ENCODE measurements at regions not wholly inside any gene's neighbourhood (a gene's known extent, or its start where the extent isn't known, plus 50 kb on each side); places are given as distances from the start of the nearest gene placed in this dataset.
"Not testable (repeated sequence)": the region's sequence is repeated elsewhere in the genome, so short reads cannot be mapped to it uniquely, and the experiment has no call there.

DNA sequence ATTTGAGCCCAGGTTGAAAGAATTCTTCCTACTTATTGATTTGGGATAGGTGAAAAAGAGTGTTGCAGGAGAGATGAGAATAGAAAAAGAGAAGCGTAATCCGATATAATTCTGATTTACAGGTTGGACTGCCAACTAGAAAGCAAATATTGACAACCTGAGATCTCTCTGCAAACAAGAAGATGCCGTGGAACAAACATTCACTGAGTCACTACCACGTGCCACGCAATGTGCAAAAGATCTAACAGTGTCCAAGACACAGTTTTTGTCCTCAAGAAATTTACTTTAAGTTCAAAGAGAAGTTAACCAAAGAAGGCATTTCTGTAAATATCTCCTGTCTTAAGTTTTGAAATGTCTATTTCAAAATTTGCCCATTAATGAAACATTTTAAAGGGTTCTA, 578.0 kb upstream of the ARID1B start:
- WGBS, 2 experiments (ENCODE audit: low coverage in 1 of 2, low lambda C conversion rate in 2 of 2, missing lambda C conversion rate in 2 of 2), result 49 to 50% methylated on average over 5 of the region's 5 CpGs
- no peak overlapping the region for H3K4me2 ChIP-seq (ENCODE audit: unreplicated experiment)
- TF ChIP-seq EZH2 (IDR thresholded peaks at IDR 0.05; ENCODE audit: insufficient read depth, poor library complexity, severe bottlenecking) (no peak), EZH2phosphoT487 (IDR thresholded peaks at IDR 0.05; ENCODE audit: insufficient read depth, low read depth) (no peak)
- no peak overlapping the region for H2AFZ ChIP-seq
- H3K9ac ChIP-seq, result no peak overlapping the region
- DNase-seq, result no peak
- no peak overlapping the region for H3K27ac ChIP-seq
- no peaks in the 10 kb centered on the region for H4K20me1 ChIP-seq (ENCODE audit: insufficient read depth)
- H3K27me3 ChIP-seq (replicated peaks; ENCODE audit: insufficient read depth), result no peaks in the 10 kb centered on the region
- no peaks in the 10 kb centered on the region for H3K79me2 ChIP-seq (ENCODE audit: insufficient read depth)
- H3K9me3 ChIP-seq (ENCODE audit: low read depth), result no peaks in the 10 kb centered on the region
- H3K4me3 ChIP-seq, result no peak overlapping the region
- no peaks in the 10 kb centered on the region for H3K36me3 ChIP-seq (ENCODE audit: low read depth)
- H3K4me1 ChIP-seq (ENCODE audit: insufficient read depth), result no peaks in the 10 kb centered on the region
- in situ Hi-C loops (cut with MboI), result no loop called here
- H3F3A ChIP-seq (ENCODE audit: insufficient read depth), result no peaks in the 10 kb centered on the region
- H3K9me2 ChIP-seq (ENCODE audit: insufficient read depth), result no peaks in the 10 kb centered on the region

GRCh38 chr6:156197513-156197912, 579.7 kb upstream of the ARID1B start:
- Histone ChIP-seq H3K9ac (no peak overlapping the region), H2AFZ (no peak overlapping the region), H4K20me1 (ENCODE audit: insufficient read depth) (no peaks in the 10 kb centered on the region), H3K4me1 (ENCODE audit: insufficient read depth) (no peaks in the 10 kb centered on the region), H3K4me3 (no peak overlapping the region), H3K79me2 (ENCODE audit: insufficient read depth) (no peaks in the 10 kb centered on the region), H3F3A (ENCODE audit: insufficient read depth) (no peaks in the 10 kb centered on the region), H3K4me2 (ENCODE audit: unreplicated experiment) (no peak overlapping the region), H3K27ac (no peak overlapping the region), H3K36me3 (ENCODE audit: low read depth) (no peaks in the 10 kb centered on the region), H3K9me2 (ENCODE audit: insufficient read depth) (no peaks in the 10 kb centered on the region), H3K9me3 (ENCODE audit: low read depth) (no peaks in the 10 kb centered on the region), H3K27me3 (replicated peaks; ENCODE audit: insufficient read depth) (no peaks in the 10 kb centered on the region)
- no peak for TF ChIP-seq EZH2phosphoT487 (IDR thresholded peaks at IDR 0.05; ENCODE audit: insufficient read depth, low read depth)
- no peak for TF ChIP-seq EZH2 (IDR thresholded peaks at IDR 0.05; ENCODE audit: insufficient read depth, poor library complexity, severe bottlenecking)
- 40 to 47% methylated on average over 2 of the region's 2 CpGs for WGBS, 2 experiments (ENCODE audit: low coverage in 1 of 2, low lambda C conversion rate in 2 of 2, missing lambda C conversion rate in 2 of 2)
- in situ Hi-C loops (cut with MboI), result no loop called here
- DNase-seq, result no peak

GRCh38 chr6:156194981-156195380, 582.2 kb upstream of the ARID1B start:
- in situ Hi-C loops (cut with MboI), result no loop called here

DNA sequence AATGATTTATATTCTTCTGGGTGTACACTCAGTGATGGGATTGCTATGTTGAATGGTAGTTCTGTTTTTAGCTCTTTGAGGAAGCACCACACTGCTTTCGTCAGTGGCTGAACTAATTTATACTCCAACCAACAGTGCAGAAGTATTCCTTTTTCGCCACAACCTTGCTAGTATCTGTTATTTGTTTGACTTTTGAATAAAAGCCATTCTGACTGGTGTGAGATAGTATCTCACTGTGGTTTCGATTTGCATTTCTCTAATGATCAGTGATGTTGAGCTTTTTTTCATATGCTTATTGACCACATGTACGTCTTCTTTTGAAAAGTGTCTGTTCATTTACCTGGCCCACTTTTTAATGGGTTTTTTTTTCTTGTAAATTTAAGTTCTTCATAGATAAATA, 583.8 kb upstream of the ARID1B start:
- H3K79me2 ChIP-seq (ENCODE audit: insufficient read depth), result no peaks in the 10 kb centered on the region
- no peak overlapping the region for H3K27ac ChIP-seq
- DNase-seq, result no peak
- no peak overlapping the region for H3K9ac ChIP-seq
- TF ChIP-seq EZH2 (IDR thresholded peaks at IDR 0.05; ENCODE audit: insufficient read depth, poor library complexity, severe bottlenecking) (no peak), EZH2phosphoT487 (IDR thresholded peaks at IDR 0.05; ENCODE audit: insufficient read depth, low read depth) (no peak)
- H3K4me2 ChIP-seq (ENCODE audit: unreplicated experiment), result no peak overlapping the region
- H3K36me3 ChIP-seq (ENCODE audit: low read depth), result no peaks in the 10 kb centered on the region
- no peaks in the 10 kb centered on the region for H3K9me3 ChIP-seq (ENCODE audit: low read depth)
- no peaks in the 10 kb centered on the region for H3F3A ChIP-seq (ENCODE audit: insufficient read depth)
- H3K4me3 ChIP-seq, result no peak overlapping the region
- no peak overlapping the region for H2AFZ ChIP-seq
- WGBS, 2 experiments (ENCODE audit: low coverage in 1 of 2, low lambda C conversion rate in 2 of 2, missing lambda C conversion rate in 2 of 2), result 30 to 35% methylated on average over 4 of the region's 4 CpGs
- no peaks in the 10 kb centered on the region for H4K20me1 ChIP-seq (ENCODE audit: insufficient read depth)
- no peaks in the 10 kb centered on the region for H3K4me1 ChIP-seq (ENCODE audit: insufficient read depth)
- in situ Hi-C loops (cut with MboI), result no loop called here
- no peaks in the 10 kb centered on the region for H3K9me2 ChIP-seq (ENCODE audit: insufficient read depth)
- H3K27me3 ChIP-seq (replicated peaks; ENCODE audit: insufficient read depth), result no peaks in the 10 kb centered on the region

More at GRCh38 chr6:156194981-156195380, 582.2 kb upstream of the ARID1B start:
- no peaks in the 10 kb centered on the region for H3K79me2 ChIP-seq (ENCODE audit: insufficient read depth)
- H3K36me3 ChIP-seq (ENCODE audit: low read depth), result no peaks in the 10 kb centered on the region
- no peaks in the 10 kb centered on the region for H4K20me1 ChIP-seq (ENCODE audit: insufficient read depth)
- no peaks in the 10 kb centered on the region for H3K9me2 ChIP-seq (ENCODE audit: insufficient read depth)
- H3K4me2 ChIP-seq (ENCODE audit: unreplicated experiment), result no peak overlapping the region
- no peak overlapping the region for H3K27ac ChIP-seq
- H3K4me3 ChIP-seq, result no peak overlapping the region
- H2AFZ ChIP-seq, result no peak overlapping the region
- no peak for DNase-seq
- no peak overlapping the region for H3K9ac ChIP-seq
- H3K9me3 ChIP-seq (ENCODE audit: low read depth), result no peaks in the 10 kb centered on the region
- TF ChIP-seq EZH2 (IDR thresholded peaks at IDR 0.05; ENCODE audit: insufficient read depth, poor library complexity, severe bottlenecking), result no peak
- 39 to 47% methylated on average over 2 of the region's 2 CpGs for WGBS, 2 experiments (ENCODE audit: low coverage in 1 of 2, low lambda C conversion rate in 2 of 2, missing lambda C conversion rate in 2 of 2)
- no peaks in the 10 kb centered on the region for H3F3A ChIP-seq (ENCODE audit: insufficient read depth)
- H3K27me3 ChIP-seq (replicated peaks; ENCODE audit: insufficient read depth), result no peaks in the 10 kb centered on the region
- no peaks in the 10 kb centered on the region for H3K4me1 ChIP-seq (ENCODE audit: insufficient read depth)

GRCh38 chr6:156191895-156192294, 585.3 kb upstream of the ARID1B start:
- TF ChIP-seq EZH2phosphoT487 (IDR thresholded peaks at IDR 0.05; ENCODE audit: insufficient read depth, low read depth), result no peak
- no peak for TF ChIP-seq EZH2 (IDR thresholded peaks at IDR 0.05; ENCODE audit: insufficient read depth, poor library complexity, severe bottlenecking)
- H3K9me3 ChIP-seq (ENCODE audit: low read depth), result no peaks in the 10 kb centered on the region
- DNase-seq, result no peak
- H3K9ac ChIP-seq, result no peak overlapping the region
- no peak overlapping the region for H3K27ac ChIP-seq
- in situ Hi-C loops (cut with MboI), result no loop called here
- H3K4me1 ChIP-seq (ENCODE audit: insufficient read depth), result no peaks in the 10 kb centered on the region
- H2AFZ ChIP-seq, result no peak overlapping the region
- 36 to 37% methylated on average over 3 of the region's 3 CpGs for WGBS, 2 experiments (ENCODE audit: low coverage in 1 of 2, low lambda C conversion rate in 2 of 2, missing lambda C conversion rate in 2 of 2)
- H3K9me2 ChIP-seq (ENCODE audit: insufficient read depth), result no peaks in the 10 kb centered on the region
- no peaks in the 10 kb centered on the region for H4K20me1 ChIP-seq (ENCODE audit: insufficient read depth)
- no peak overlapping the region for H3K4me2 ChIP-seq (ENCODE audit: unreplicated experiment)
- no peaks in the 10 kb centered on the region for H3K36me3 ChIP-seq (ENCODE audit: low read depth)
- H3K27me3 ChIP-seq (replicated peaks; ENCODE audit: insufficient read depth), result no peaks in the 10 kb centered on the region
- no peaks in the 10 kb centered on the region for H3F3A ChIP-seq (ENCODE audit: insufficient read depth)
- no peak overlapping the region for H3K4me3 ChIP-seq
- no peaks in the 10 kb centered on the region for H3K79me2 ChIP-seq (ENCODE audit: insufficient read depth)

- H3K4me3 ChIP-seq; H3K27ac ChIP-seq; H3K9me2 ChIP-seq (ENCODE audit: insufficient read depth); H3K27me3 ChIP-seq (replicated peaks; ENCODE audit: insufficient read depth); H3K9me3 ChIP-seq (ENCODE audit: low read depth); H2AFZ ChIP-seq; DNase-seq; H3K4me1 ChIP-seq (ENCODE audit: insufficient read depth); H3F3A ChIP-seq (ENCODE audit: insufficient read depth); H4K20me1 ChIP-seq (ENCODE audit: insufficient read depth); H3K9ac ChIP-seq; H3K79me2 ChIP-seq (ENCODE audit: insufficient read depth); in situ Hi-C loops (cut with MboI); H3K36me3 ChIP-seq (ENCODE audit: low read depth); H3K4me2 ChIP-seq (ENCODE audit: unreplicated experiment): not testable (repeated sequence)
These were observed 585.8 kb upstream of the ARID1B start for GRCh38 chr6:156191390-156191789.

All from GM23248 (cell line).